GM23338 (cell line): ENCODE measurements at regions not wholly inside any gene's neighbourhood (a gene's known extent, or its start where the extent isn't known, plus 50 kb on each side); places are given as distances from the start of the nearest gene placed in this dataset.

Experiments used
- ATAC-seq: fragments of 200-7000 bp; cut with Tn5 transposase; 3 replicates; pipeline ENCODE4 v1.9.1; 2020
- DNase-seq: peaks from one replicate; pipeline ENCODE4 v3.0.0-alpha.2; 2015; ENCODE audit warnings: low spot score
- H2AFZ ChIP-seq: fragments of 200-600 bp; sonication (generic); 2 replicates; pipeline ENCODE4 v1.8.0; 2016; ENCODE audit warnings: antibody characterized with exemption, mild to moderate bottlenecking, moderate library complexity
- H3F3A ChIP-seq: fragments of 200-600 bp; sonication (generic); replicated peaks from 2 replicates; pipeline ENCODE4 v1.8.0; 2017; ENCODE audit warnings: antibody characterized with exemption, mixed run types, low read depth
- H3K27ac ChIP-seq: fragments of 200-600 bp; sonication (generic); 2 replicates; pipeline ENCODE4 v1.6.1; 2016; ENCODE audit warnings: low read depth
- H3K27me3 ChIP-seq: fragments of 200-600 bp; sonication (generic); 2 replicates; pipeline ENCODE4 v1.8.0; 2016; ENCODE audit warnings: mild to moderate bottlenecking, mixed run types, moderate library complexity; ENCODE audit not compliant: insufficient read depth
- H3K36me3 ChIP-seq: fragments of 200-600 bp; sonication (generic); 2 replicates; pipeline ENCODE4 v1.8.0; 2016; ENCODE audit warnings: mild to moderate bottlenecking; ENCODE audit not compliant: insufficient read depth
- H3K4me1 ChIP-seq: fragments of 200-600 bp; sonication (generic); 2 replicates; pipeline ENCODE4 v1.8.0; 2016; ENCODE audit warnings: mild to moderate bottlenecking, moderate library complexity; ENCODE audit not compliant: insufficient read depth
- H3K4me2 ChIP-seq: fragments of 200-600 bp; sonication (generic); 2 replicates; pipeline ENCODE4 v1.7.1; 2017; ENCODE audit warnings: mixed run types
- H3K4me3 ChIP-seq: fragments of 200-600 bp; sonication (generic); 2 replicates; pipeline ENCODE4 v1.6.1; 2016; ENCODE audit warnings: mixed run types
- H3K79me2 ChIP-seq: fragments of 200-600 bp; sonication (generic); replicated peaks from 2 replicates; pipeline ENCODE4 v1.8.0; 2017; ENCODE audit warnings: mild to moderate bottlenecking; ENCODE audit not compliant: insufficient read depth
- H3K9me2 ChIP-seq: fragments of 200-600 bp; sonication (generic); 2 replicates; pipeline ENCODE4 v1.8.0; 2017; ENCODE audit not compliant: insufficient read depth
- H4K20me1 ChIP-seq: fragments of 200-600 bp; sonication (generic); replicated peaks from 2 replicates; pipeline ENCODE4 v1.8.0; 2017; ENCODE audit warnings: mild to moderate bottlenecking; ENCODE audit not compliant: insufficient read depth
- H3K27ac Mint-ChIP-seq: 2 replicates; pipeline ENCODE4 v1.8.0; 2020; ENCODE audit warnings: inconsistent platforms, mild to moderate bottlenecking, moderate library complexity, mixed read lengths
- H3K27me3 Mint-ChIP-seq: 3 replicates; pipeline ENCODE4 v1.8.0; 2022; ENCODE audit warnings: low read depth, mild to moderate bottlenecking, moderate library complexity, mixed read lengths, inconsistent platforms; ENCODE audit not compliant: insufficient read depth, poor library complexity
- H3K36me3 Mint-ChIP-seq: 3 replicates; pipeline ENCODE4 v1.8.0; 2021; ENCODE audit warnings: low read depth, mild to moderate bottlenecking, inconsistent platforms, moderate library complexity, mixed read lengths
- H3K4me1 Mint-ChIP-seq: 3 replicates; pipeline ENCODE4 v1.8.0; 2020; ENCODE audit warnings: mild to moderate bottlenecking, inconsistent platforms, mixed read lengths
- H3K4me3 Mint-ChIP-seq: 3 replicates; pipeline ENCODE4 v1.8.0; 2021; ENCODE audit warnings: moderate library complexity, mild to moderate bottlenecking, inconsistent platforms, mixed read lengths
- H3K9me3 Mint-ChIP-seq: 3 replicates; pipeline ENCODE4 v1.8.0; 2020; ENCODE audit warnings: moderate library complexity, mild to moderate bottlenecking, inconsistent platforms, mixed read lengths
- CREB1 ChIP-seq: fragments of 250-450 bp; sonication (Bioruptor Pico); IDR thresholded peaks from 2 replicates; pipeline ENCODE4 v1.5.0; 2020; ENCODE audit warnings: low read depth, mild to moderate bottlenecking, moderate library complexity
- CTCF ChIP-seq, 2 experiments: fragments of 200-600 bp in 1 of 2; sonication (generic) in 1 of 2; conservative IDR thresholded peaks; 2 replicates each; pipeline versions ENCODE4 v1.5.1 to v1.6.1; 2016 to 2017; ENCODE audit warnings: antibody characterized with exemption in 2 of 2, low read depth in 2 of 2, mild to moderate bottlenecking in 2 of 2, moderate library complexity in 1 of 2
- ETS1 ChIP-seq: IDR thresholded peaks from 2 replicates; pipeline ENCODE4 v1.6.1; 2016; ENCODE audit warnings: antibody characterized with exemption
- EZH2 ChIP-seq: fragments of 200-600 bp; sonication (generic); IDR thresholded peaks from one replicate; pipeline ENCODE4 v1.8.0; 2017; ENCODE audit warnings: antibody characterized with exemption, mild to moderate bottlenecking, low read depth; ENCODE audit not compliant: unreplicated experiment
- EZH2phosphoT487 ChIP-seq: fragments of 200-600 bp; sonication (generic); IDR thresholded peaks from one replicate; pipeline ENCODE4 v1.8.1; 2018; ENCODE audit warnings: antibody characterized with exemption; ENCODE audit not compliant: unreplicated experiment
- JUNB ChIP-seq: IDR thresholded peaks from one replicate; pipeline ENCODE4 v1.6.1; 2016; ENCODE audit warnings: antibody characterized with exemption; ENCODE audit not compliant: unreplicated experiment
- NANOG ChIP-seq: IDR thresholded peaks from 2 replicates; pipeline ENCODE4 v1.6.1; 2016; ENCODE audit warnings: antibody characterized with exemption, borderline replicate concordance
- POLR2AphosphoS5 ChIP-seq: IDR thresholded peaks from 2 replicates; pipeline ENCODE4 v1.6.1; 2016; ENCODE audit warnings: antibody characterized with exemption, low read depth
- REST ChIP-seq: IDR thresholded peaks from one replicate; pipeline ENCODE4 v1.6.1; 2018; ENCODE audit warnings: antibody characterized with exemption; ENCODE audit not compliant: unreplicated experiment
- STAT1 ChIP-seq: IDR thresholded peaks from one replicate; pipeline ENCODE4 v1.6.1; 2016; ENCODE audit warnings: antibody characterized with exemption; ENCODE audit not compliant: unreplicated experiment
- ZNF114 ChIP-seq: fragments of 250-450 bp; sonication (Bioruptor Pico); IDR thresholded peaks from 2 replicates; pipeline ENCODE4 v1.5.0; 2020; ENCODE audit warnings: mild to moderate bottlenecking, moderate library complexity
- ZNF331 ChIP-seq: fragments of 250-450 bp; sonication (Bioruptor Pico); IDR thresholded peaks from 2 replicates; pipeline ENCODE4 v1.5.0; 2020; ENCODE audit warnings: low read depth, mild to moderate bottlenecking, moderate library complexity

GRCh38 chr5:125409234-125409860 lies 662.9 kb upstream of the ZNF608 start (continued):
- TF ChIP-seq NANOG (no peak), REST (no peak), ZNF331 (CRISPR knock-in tag) (no peak), EZH2 (no peak)

GRCh38 chr5:125409861-125410536 lies 663.6 kb upstream of the ZNF608 start:
- DNase-seq (no peak), ATAC-seq (no peak)
- Mint-ChIP-seq H3K4me3 (no peak overlapping the region), H3K9me3 (peaks cover 4% of the 10 kb centered on the region; the same call in 2 of the 3 replicates), H3K4me1 (peaks cover 59% of the 10 kb centered on the region), H3K27me3 (no peaks in the 10 kb centered on the region), H3K36me3 (peaks cover 5% of the 10 kb centered on the region; the same call in 2 of the 3 replicates), H3K27ac (peak overlapping the region; percentile 87)
- peak overlapping the region; percentile 36 for H3K4me2 ChIP-seq
- H3K36me3 ChIP-seq = no peaks in the 10 kb centered on the region
- H3K27ac ChIP-seq = no peak overlapping the region
- no peaks in the 10 kb centered on the region for H4K20me1 ChIP-seq
- peaks cover 56% of the 10 kb centered on the region for H3K4me1 ChIP-seq
- peaks cover 2% of the 10 kb centered on the region; the same call in 1 of the 2 replicates for H3K9me2 ChIP-seq
- no peaks in the 10 kb centered on the region for H3K27me3 ChIP-seq
- H2AFZ ChIP-seq = peak overlapping the region; percentile 88
- no peak overlapping the region for H3K4me3 ChIP-seq
- H3F3A ChIP-seq = no peaks in the 10 kb centered on the region
- H3K79me2 ChIP-seq = no peaks in the 10 kb centered on the region
- no peak for TF ChIP-seq REST
- TF ChIP-seq POLR2AphosphoS5 = no peak
- no peak for TF ChIP-seq ETS1
- TF ChIP-seq NANOG = no peak
- no peak for TF ChIP-seq EZH2phosphoT487
- no peak for TF ChIP-seq JUNB
- no peak for TF ChIP-seq STAT1
- no peak for TF ChIP-seq EZH2
- no peak for TF ChIP-seq CTCF (conservative IDR thresholded peaks at IDR 0.05; ENCODE audit: low read depth in 2 of 2)
- TF ChIP-seq ZNF114 = no peak
- no peak for TF ChIP-seq ZNF331 (CRISPR knock-in tag)
- TF ChIP-seq CREB1 (CRISPR knock-in tag) = no peak
